IPS DF 6.9 (cell line): ENCODE measurements at regions not wholly inside any gene's neighbourhood (a gene's known extent, or its start where the extent isn't known, plus 50 kb on each side); places are given as distances from the start of the nearest gene placed in this dataset.
"Not testable (repeated sequence)": the region's sequence is repeated elsewhere in the genome, so short reads cannot be mapped to it uniquely, and the experiment has no call there.

Experiments used
- DNase-seq: peaks from one replicate; pipeline ENCODE4 v3.0.0-alpha.2; 2013; ENCODE audit warnings: low read depth, low spot score
- H3K27ac ChIP-seq: one replicate; pipeline ENCODE4 v1.5.1; 2013; ENCODE audit warnings: low read length, control low read depth
- H3K27me3 ChIP-seq: 2 replicates; pipeline ENCODE4 v1.6.1; 2013; ENCODE audit warnings: mild to moderate bottlenecking, low read length; ENCODE audit not compliant: control insufficient read depth, insufficient read depth
- H3K36me3 ChIP-seq: 2 replicates; pipeline ENCODE4 v1.6.1; 2013; ENCODE audit warnings: low read length; ENCODE audit not compliant: control insufficient read depth, insufficient read depth
- H3K4me1 ChIP-seq: 2 replicates; pipeline ENCODE4 v1.6.1; 2013; ENCODE audit warnings: low read length; ENCODE audit not compliant: control insufficient read depth, insufficient read depth
- H3K4me3 ChIP-seq: 2 replicates; pipeline ENCODE4 v1.5.1; 2013; ENCODE audit warnings: mild to moderate bottlenecking, low read length
- H3K9me3 ChIP-seq: 2 replicates; pipeline ENCODE4 v1.6.1; 2013; ENCODE audit warnings: low read length, inconsistent platforms; ENCODE audit not compliant: control insufficient read depth, insufficient read depth
- WGBS: extraction: QIAGEN DNeasy Blood & Tissue Kit; methylation state at CpG from one replicate; pipeline ENCODE4 v1.1.7; 2013; ENCODE audit warnings: mixed read lengths, missing lambda C conversion rate; ENCODE audit not compliant: insufficient read length, insufficient coverage; 5-methylcytosine and 5-hydroxymethylcytosine counted together

DNA sequence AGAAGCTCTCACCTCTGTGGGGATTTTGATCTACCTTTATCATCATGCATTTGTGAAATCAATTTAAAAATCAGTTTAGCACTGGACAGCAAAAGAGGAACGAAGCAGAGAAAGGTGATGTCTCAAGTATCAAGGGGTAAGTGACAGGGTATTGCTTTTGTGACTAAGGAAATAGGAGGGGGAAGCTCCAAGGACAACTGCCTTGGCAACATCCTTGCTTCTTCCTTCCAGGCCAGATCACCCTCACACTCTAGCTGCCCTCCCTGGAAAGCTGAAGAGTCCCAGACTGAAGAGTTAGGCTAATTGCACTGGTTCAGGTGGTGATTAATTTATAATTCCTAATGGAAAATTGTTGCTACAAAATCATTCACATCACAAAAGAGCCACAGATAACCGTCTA, 859.1 kb upstream of the ACVR2A start:
- no peaks in the 10 kb centered on the region for H3K36me3 ChIP-seq
- H3K4me3 ChIP-seq, result no peak overlapping the region
- no peaks in the 10 kb centered on the region for H3K9me3 ChIP-seq
- no peak overlapping the region for H3K27ac ChIP-seq
- no peaks in the 10 kb centered on the region for H3K4me1 ChIP-seq
- no peak for DNase-seq
- no peaks in the 10 kb centered on the region for H3K27me3 ChIP-seq
- no CpG with 5 or more reads among the region's 2 CpGs for WGBS

DNA sequence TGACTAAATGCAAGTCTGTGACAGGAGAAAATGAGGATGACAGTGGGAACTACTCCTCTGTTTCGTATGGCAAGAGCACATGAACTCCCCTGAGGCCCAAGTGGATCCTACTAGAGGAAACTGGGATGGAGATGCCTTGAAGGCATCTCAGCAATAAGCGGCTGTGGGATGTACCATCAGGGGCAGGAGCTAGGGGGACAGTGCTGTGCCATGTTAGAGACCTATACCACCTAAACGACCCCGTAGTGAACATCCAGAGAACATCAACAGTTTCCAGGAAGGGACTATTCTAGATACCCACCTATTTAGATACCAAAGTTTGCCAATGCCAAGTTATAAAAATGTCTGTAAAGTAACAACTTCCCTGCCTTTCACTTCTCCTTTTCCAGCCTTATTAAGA, 860.8 kb upstream of the ACVR2A start:
- no peak overlapping the region for H3K4me3 ChIP-seq
- no CpG with 5 or more reads among the region's 4 CpGs for WGBS
- DNase-seq, result no peak
- H3K9me3 ChIP-seq, result no peaks in the 10 kb centered on the region
- H3K4me1 ChIP-seq, result no peaks in the 10 kb centered on the region
- no peaks in the 10 kb centered on the region for H3K27me3 ChIP-seq
- no peaks in the 10 kb centered on the region for H3K36me3 ChIP-seq
- H3K27ac ChIP-seq, result no peak overlapping the region

DNA sequence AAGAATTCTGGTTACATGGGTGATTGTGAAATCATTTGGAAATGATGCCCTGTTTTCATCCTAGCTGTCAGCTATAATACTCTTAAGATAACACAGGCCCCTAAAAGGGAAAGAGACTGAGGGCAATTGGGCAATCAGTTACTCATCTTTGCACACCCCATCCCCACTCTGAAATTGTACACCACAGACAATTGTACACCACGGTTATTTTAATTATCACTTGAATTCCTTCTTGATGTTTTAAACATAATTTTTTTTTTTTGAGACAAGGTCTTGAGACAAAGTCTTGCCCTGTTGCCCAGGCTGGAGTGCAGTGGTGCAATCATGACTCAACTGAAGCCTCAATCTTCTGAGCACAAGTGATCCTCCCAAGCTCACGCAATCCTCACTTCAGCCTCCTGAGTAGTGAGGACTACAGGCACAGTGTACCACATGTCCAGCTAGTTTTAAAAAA, 862.4 kb upstream of the ACVR2A start:
- Histone ChIP-seq H3K27ac (no peak overlapping the region), H3K27me3 (no peaks in the 10 kb centered on the region), H3K9me3 (no peaks in the 10 kb centered on the region), H3K36me3 (no peaks in the 10 kb centered on the region), H3K4me1 (0 out of 2 replicates have a peak, but pooled peaks cover 1% of the 10 kb centered on the region), H3K4me3 (no peak overlapping the region)
- DNase-seq, result no peak
- WGBS, result no CpG with 5 or more reads among the region's 2 CpGs

DNA sequence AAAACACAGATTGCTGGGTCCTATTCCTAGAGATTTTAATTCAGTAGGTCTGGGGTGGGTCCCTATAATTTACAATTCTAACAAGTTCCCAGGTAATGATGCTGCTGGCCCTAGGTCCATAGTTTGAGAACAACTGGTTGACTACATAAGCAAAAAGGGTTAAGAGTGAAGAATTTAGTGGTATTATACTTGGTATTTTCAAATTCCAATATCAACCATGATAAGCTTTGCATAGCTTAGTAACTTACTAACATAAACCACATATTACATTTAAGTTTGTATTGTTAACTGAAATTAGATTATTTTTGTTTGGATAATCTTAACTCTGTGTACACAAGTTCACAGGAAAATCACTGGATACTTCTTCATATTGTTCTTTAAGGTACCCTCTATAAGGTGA, 862.9 kb upstream of the ACVR2A start:
- Histone ChIP-seq H3K9me3 (no peaks in the 10 kb centered on the region), H3K36me3 (no peaks in the 10 kb centered on the region), H3K27ac (no peak overlapping the region), H3K4me3 (no peak overlapping the region), H3K4me1 (0 out of 2 replicates have a peak, but pooled peaks cover 1% of the 10 kb centered on the region), H3K27me3 (no peaks in the 10 kb centered on the region)
- no peak for DNase-seq

DNA sequence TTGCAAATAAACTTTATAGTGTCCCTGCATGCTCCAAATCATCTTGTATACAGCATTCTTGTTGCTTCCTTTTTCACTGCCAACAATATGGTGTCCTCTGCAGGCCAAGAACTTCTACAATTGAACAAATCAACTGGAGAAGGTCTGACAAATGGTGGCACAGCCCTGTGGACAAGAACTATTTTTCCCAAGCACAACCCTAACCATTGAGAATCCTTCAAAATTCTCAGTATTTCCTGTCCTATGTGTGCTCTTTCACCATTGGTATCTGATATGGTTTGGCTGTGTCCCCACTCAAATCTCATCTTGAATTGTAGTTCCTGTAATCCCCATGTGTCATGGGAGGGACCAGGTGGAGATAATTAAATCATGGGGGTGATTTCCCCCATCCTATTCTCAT, 865.1 kb upstream of the ACVR2A start:
- Histone ChIP-seq H3K4me3 (no peak overlapping the region), H3K9me3 (no peaks in the 10 kb centered on the region), H3K4me1 (0 out of 2 replicates have a peak, but pooled peaks cover 1% of the 10 kb centered on the region), H3K27ac (no peak overlapping the region), H3K27me3 (no peaks in the 10 kb centered on the region), H3K36me3 (no peaks in the 10 kb centered on the region)
- DNase-seq, result no peak

DNA sequence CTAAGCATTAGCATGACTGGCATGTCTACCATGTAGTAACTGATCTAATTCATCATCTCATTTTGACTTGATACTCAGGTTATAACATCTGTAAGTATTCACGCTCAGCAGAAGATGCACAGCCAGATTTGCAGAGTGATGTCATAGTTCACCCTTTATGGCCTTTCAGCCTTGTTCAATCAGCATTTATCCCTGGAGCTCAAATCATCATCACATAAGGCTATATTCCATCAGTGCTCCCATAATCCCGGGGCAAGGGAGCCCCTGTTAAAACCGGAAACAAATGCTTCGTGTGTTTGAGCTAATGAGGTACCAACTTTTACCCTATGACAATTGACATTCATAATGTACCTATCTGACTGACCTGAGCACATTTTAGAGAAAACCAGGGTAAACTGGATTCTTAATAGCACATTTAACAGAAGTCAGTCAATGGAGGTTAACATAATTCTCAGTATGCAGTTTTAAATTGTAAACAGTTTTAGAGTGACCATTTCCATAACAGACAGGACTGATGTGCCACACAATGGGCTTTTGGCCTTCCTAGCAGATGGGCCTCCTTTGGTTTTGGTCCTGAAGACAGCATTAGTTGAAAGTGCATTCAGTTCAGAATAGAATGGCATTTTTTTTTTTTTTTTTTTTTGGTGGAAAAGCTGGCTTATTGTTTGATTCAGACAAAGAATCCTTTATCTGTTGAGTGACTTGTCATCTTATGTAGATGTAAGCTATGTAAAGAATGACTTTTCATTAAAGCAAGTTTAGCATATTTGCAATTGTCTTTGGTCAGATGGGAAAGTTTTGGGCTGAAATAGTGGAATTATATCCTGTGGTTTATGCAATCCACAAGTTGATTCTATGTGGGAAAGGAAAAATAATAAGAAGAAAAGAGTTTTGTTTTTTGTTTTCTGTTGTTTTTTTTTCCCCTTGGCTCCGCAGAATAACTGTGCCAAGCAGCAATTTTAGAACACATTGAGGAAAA, 866.0 kb upstream of the ACVR2A start:
- Histone ChIP-seq H3K4me3 (no peak overlapping the region), H3K27me3 (no peaks in the 10 kb centered on the region), H3K27ac (no peak overlapping the region), H3K9me3 (no peaks in the 10 kb centered on the region), H3K36me3 (no peaks in the 10 kb centered on the region), H3K4me1 (0 out of 2 replicates have a peak, but pooled peaks cover 1% of the 10 kb centered on the region)
- WGBS, result no CpG with 5 or more reads among the region's 5 CpGs
- no peak for DNase-seq

DNA sequence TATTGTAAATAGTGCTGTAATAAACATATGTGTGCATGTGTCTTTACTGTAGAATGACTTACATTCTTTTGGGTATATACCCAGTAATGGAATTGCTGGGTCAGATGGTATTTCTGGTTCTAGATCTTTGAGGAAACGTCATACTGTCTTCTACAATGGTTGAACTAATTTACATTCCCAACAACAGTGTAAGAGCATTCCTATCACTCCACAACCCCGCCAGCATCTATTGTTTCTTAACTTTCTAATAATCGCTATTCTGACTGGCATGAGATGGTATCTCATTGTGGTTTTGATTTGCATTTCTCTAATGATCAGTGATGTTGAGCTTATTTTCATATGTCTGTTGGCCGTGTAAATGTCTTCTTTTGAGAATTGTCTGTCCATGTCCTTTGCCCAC, 873.8 kb upstream of the ACVR2A start:
- not testable (repeated sequence) for H3K4me1 ChIP-seq, H3K4me3 ChIP-seq, H3K27me3 ChIP-seq, H3K27ac ChIP-seq, H3K9me3 ChIP-seq, H3K36me3 ChIP-seq, DNase-seq
- WGBS, result no CpG with 5 or more reads among the region's 4 CpGs

DNA sequence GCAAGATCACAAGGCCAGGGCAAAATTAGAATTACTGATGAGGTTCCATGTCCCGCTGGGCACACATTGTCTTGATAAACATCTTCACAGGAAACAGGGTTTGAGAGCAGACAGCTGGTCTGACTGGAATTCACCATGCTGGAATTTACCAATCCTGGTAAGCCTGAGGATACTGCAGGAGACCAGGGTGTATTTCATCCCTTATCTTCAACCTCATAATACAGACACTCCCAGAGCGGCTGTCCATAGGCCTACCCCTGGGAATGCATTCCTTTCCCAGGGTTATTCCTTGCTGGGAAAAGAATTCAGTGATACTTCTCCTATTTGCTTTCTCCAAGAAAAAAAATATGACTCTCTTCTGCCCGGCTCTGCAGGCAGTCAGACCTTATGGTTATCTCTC, 875.1 kb upstream of the ACVR2A start:
- not testable (repeated sequence) for H3K9me3 ChIP-seq, H3K27ac ChIP-seq, H3K36me3 ChIP-seq, H3K4me3 ChIP-seq, DNase-seq, H3K4me1 ChIP-seq, H3K27me3 ChIP-seq
- no CpG with 5 or more reads among the region's 3 CpGs for WGBS

DNA sequence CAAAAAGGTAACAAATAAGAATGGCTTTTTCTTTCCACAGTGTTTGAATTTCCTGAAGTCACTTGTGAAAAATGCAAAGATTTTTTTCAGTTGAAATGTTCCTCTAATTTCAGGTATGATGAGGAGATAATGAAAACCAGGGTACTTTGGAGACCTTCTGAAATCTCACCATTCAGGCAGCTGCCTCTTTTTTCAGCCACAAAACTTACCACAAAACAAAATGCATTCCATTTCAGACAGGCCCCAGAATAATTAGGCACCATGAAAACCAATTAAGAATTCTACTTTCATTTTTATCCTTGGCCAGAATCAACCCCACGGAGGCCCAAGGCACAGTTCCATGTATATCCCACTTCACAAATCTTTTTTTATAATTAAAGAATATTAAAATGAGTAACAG, 880.3 kb upstream of the ACVR2A start:
- WGBS, result no CpG with 5 or more reads among the region's 1 CpG
- Histone ChIP-seq H3K4me3 (no peak overlapping the region), H3K36me3 (no peaks in the 10 kb centered on the region), H3K4me1 (no peaks in the 10 kb centered on the region), H3K27me3 (no peaks in the 10 kb centered on the region), H3K27ac (no peak overlapping the region), H3K9me3 (no peaks in the 10 kb centered on the region)
- DNase-seq, result no peak

DNA sequence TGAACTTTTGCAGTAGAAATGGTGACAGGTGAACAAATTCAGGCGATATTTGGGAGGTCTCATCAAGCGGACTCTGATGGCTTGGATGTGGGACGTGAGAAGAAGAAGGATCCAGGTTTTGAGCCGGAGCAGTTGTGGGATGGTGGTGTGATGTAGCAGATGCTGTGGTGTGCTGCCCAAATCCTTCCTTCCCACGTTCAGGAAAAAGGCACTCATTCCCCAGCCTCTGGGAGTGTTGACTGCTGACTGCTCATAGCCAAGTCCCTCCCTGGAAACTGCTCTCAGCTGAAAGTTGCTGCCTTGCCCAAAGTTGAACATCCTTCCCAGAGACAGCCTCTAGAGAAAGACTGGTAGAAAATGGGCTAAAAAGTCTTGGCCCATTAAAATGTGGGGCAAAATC, 890.3 kb upstream of the ACVR2A start:
- no peaks in the 10 kb centered on the region for H3K36me3 ChIP-seq
- DNase-seq, result no peak
- no CpG with 5 or more reads among the region's 5 CpGs for WGBS
- no peaks in the 10 kb centered on the region for H3K27me3 ChIP-seq
- no peaks in the 10 kb centered on the region for H3K4me1 ChIP-seq
- no peaks in the 10 kb centered on the region for H3K9me3 ChIP-seq
- no peak overlapping the region for H3K27ac ChIP-seq
- H3K4me3 ChIP-seq, result no peak overlapping the region

DNA sequence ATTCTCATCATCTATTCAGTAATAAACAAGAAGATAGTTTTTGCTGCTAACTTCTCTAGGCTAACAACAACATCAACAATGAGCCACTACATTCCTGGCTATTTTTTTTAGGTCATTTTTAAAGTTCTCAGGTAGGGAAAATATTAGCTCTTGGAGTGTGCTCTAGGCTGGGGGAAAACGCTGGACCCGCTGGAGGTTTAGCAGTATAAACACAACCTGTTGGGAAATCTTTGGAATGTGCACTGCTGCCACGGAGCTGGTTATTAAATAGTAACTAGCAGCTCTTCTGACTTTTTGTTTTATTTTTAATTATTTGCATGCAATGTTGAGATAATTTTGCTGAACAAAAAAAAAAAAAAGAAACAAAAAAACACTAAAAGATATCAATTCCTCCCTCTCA, 892.1 kb upstream of the ACVR2A start:
- H3K27ac ChIP-seq, result no peak overlapping the region
- H3K36me3 ChIP-seq, result no peaks in the 10 kb centered on the region
- DNase-seq, result no peak
- no peaks in the 10 kb centered on the region for H3K4me1 ChIP-seq
- H3K9me3 ChIP-seq, result no peaks in the 10 kb centered on the region
- WGBS, result no CpG with 5 or more reads among the region's 3 CpGs
- H3K27me3 ChIP-seq, result no peaks in the 10 kb centered on the region
- H3K4me3 ChIP-seq, result no peak overlapping the region
